ENCODE measurements at regions not wholly inside any gene's neighbourhood (a gene's known extent, or its start where the extent isn't known, plus 50 kb on each side); places are given as distances from the start of the nearest gene placed in this dataset.
"Not testable (repeated sequence)": the region's sequence is repeated elsewhere in the genome, so short reads cannot be mapped to it uniquely, and the experiment has no call there.

- no peaks in the 10 kb centered on the region for H3K4me1 Mint-ChIP-seq
- no peak overlapping the region for H3K4me3 Mint-ChIP-seq
- H3K36me3 Mint-ChIP-seq, result no peaks in the 10 kb centered on the region
- H3K9me3 Mint-ChIP-seq, result no peaks in the 10 kb centered on the region
- no peak overlapping the region for H3K27ac Mint-ChIP-seq
- ATAC-seq (replicated peaks) (no peak), DNase-seq (no peak)
- H3K27me3 Mint-ChIP-seq, result peaks cover 0 to 4% of the 10 kb centered on the region in 2 donors
These were observed 150.9 kb upstream of the SLC35G4 start for GRCh38 chr18:11458447-11458846.

GRCh38 chr18:11457853-11458252, 151.5 kb upstream of the SLC35G4 start:
- not testable (repeated sequence) for DNase-seq; H3K4me1 Mint-ChIP-seq; H3K27ac Mint-ChIP-seq; H3K4me3 Mint-ChIP-seq; ATAC-seq (replicated peaks); H3K27me3 Mint-ChIP-seq; H3K36me3 Mint-ChIP-seq; H3K9me3 Mint-ChIP-seq

- no peaks in the 10 kb centered on the region for H3K36me3 Mint-ChIP-seq
- no peak overlapping the region for H3K27ac Mint-ChIP-seq
- ATAC-seq (replicated peaks), result no peak
These were observed 155.4 kb upstream of the SLC35G4 start for GRCh38 chr18:11454040-11454439.

GRCh38 chr18:11444169-11444568, 165.2 kb upstream of the SLC35G4 start:
- not testable (repeated sequence) for H3K4me3 Mint-ChIP-seq; H3K36me3 Mint-ChIP-seq; H3K4me1 Mint-ChIP-seq; ATAC-seq (replicated peaks); DNase-seq; H3K27ac Mint-ChIP-seq
- H3K9me3 Mint-ChIP-seq, result peaks cover 0 to 12% of the 10 kb centered on the region in 2 donors
- peaks cover 0 to 11% of the 10 kb centered on the region in 2 donors for H3K27me3 Mint-ChIP-seq

More at GRCh38 chr18:11454040-11454439, 155.4 kb upstream of the SLC35G4 start:
- Mint-ChIP-seq H3K9me3 (peaks cover 0 to 4% of the 10 kb centered on the region in 2 donors), H3K4me1 (no peaks in the 10 kb centered on the region), H3K27me3 (peaks cover 5 to 22% of the 10 kb centered on the region in 2 donors), H3K4me3 (no peak overlapping the region)
- no peak for DNase-seq

- Mint-ChIP-seq H3K4me1 (no peaks in the 10 kb centered on the region), H3K27ac (no peak overlapping the region), H3K36me3 (no peaks in the 10 kb centered on the region), H3K4me3 (no peak overlapping the region), H3K27me3 (peaks cover 5 to 6% of the 10 kb centered on the region in 2 donors), H3K9me3 (peaks cover 0 to 2% of the 10 kb centered on the region in 2 donors)
- ATAC-seq (replicated peaks), result no peak
- DNase-seq, result no peak
These were observed 172.3 kb upstream of the SLC35G4 start for GRCh38 chr18:11437046-11437445.

GRCh38 chr18:11432360-11432811, 177.0 kb upstream of the SLC35G4 start:
- peaks cover 0 to 2% of the 10 kb centered on the region in 2 donors for H3K9me3 Mint-ChIP-seq
- no peaks in the 10 kb centered on the region for H3K36me3 Mint-ChIP-seq
- no peak overlapping the region for H3K27ac Mint-ChIP-seq
- no peaks in the 10 kb centered on the region for H3K4me1 Mint-ChIP-seq
- ATAC-seq (replicated peaks) (no peak), DNase-seq (no peak)
- no peak overlapping the region for H3K4me3 Mint-ChIP-seq
- H3K27me3 Mint-ChIP-seq, result peaks cover 5 to 11% of the 10 kb centered on the region in 2 donors

GRCh38 chr18:11429876-11430275, 179.5 kb upstream of the SLC35G4 start:
- no peak overlapping the region for H3K4me3 Mint-ChIP-seq
- H3K27me3 Mint-ChIP-seq, result peaks cover 5% of the 10 kb centered on the region in 2 donors
- ATAC-seq (replicated peaks) (no peak), DNase-seq (no peak)
- H3K4me1 Mint-ChIP-seq, result no peaks in the 10 kb centered on the region
- no peak overlapping the region for H3K27ac Mint-ChIP-seq
- H3K9me3 Mint-ChIP-seq, result peaks cover 2 to 3% of the 10 kb centered on the region in 2 donors
- no peaks in the 10 kb centered on the region for H3K36me3 Mint-ChIP-seq

- no peaks in the 10 kb centered on the region for H3K27me3 Mint-ChIP-seq
- ATAC-seq (replicated peaks) (no peak), DNase-seq (no peak)
- no peak overlapping the region for H3K27ac Mint-ChIP-seq
- H3K9me3 Mint-ChIP-seq, result peaks cover 3 to 10% of the 10 kb centered on the region in 2 donors
- H3K4me1 Mint-ChIP-seq, result no peaks in the 10 kb centered on the region
- H3K36me3 Mint-ChIP-seq, result no peaks in the 10 kb centered on the region
- no peak overlapping the region for H3K4me3 Mint-ChIP-seq
These were observed 184.2 kb upstream of the SLC35G4 start for GRCh38 chr18:11425211-11425610.

- Mint-ChIP-seq H3K27ac (no peak overlapping the region), H3K4me3 (no peak overlapping the region), H3K9me3 (peaks cover 3 to 7% of the 10 kb centered on the region in 2 donors), H3K4me1 (no peaks in the 10 kb centered on the region), H3K36me3 (no peaks in the 10 kb centered on the region), H3K27me3 (no peaks in the 10 kb centered on the region)
- ATAC-seq (replicated peaks) (peak in 1 of 2 donors; percentile 36), DNase-seq (no peak)
These were observed 190.1 kb upstream of the SLC35G4 start for GRCh38 chr18:11419338-11419737.

GRCh38 chr18:11412811-11413210, 196.6 kb upstream of the SLC35G4 start:
- Mint-ChIP-seq H3K4me3 (no peak overlapping the region), H3K27ac (no peak overlapping the region), H3K36me3 (no peaks in the 10 kb centered on the region), H3K9me3 (no peaks in the 10 kb centered on the region), H3K27me3 (no peaks in the 10 kb centered on the region), H3K4me1 (no peaks in the 10 kb centered on the region)
- ATAC-seq (replicated peaks) (no peak), DNase-seq (no peak)

GRCh38 chr18:11411048-11411447, 198.3 kb upstream of the SLC35G4 start:
- no peaks in the 10 kb centered on the region for H3K36me3 Mint-ChIP-seq
- H3K27me3 Mint-ChIP-seq, result no peaks in the 10 kb centered on the region
- no peak overlapping the region for H3K4me3 Mint-ChIP-seq
- no peak for DNase-seq
- no peak overlapping the region for H3K27ac Mint-ChIP-seq
- H3K9me3 Mint-ChIP-seq, result no peaks in the 10 kb centered on the region
- no peak for ATAC-seq (replicated peaks)
- H3K4me1 Mint-ChIP-seq, result no peaks in the 10 kb centered on the region

GRCh38 chr18:11408555-11409065, 200.8 kb upstream of the SLC35G4 start:
- ATAC-seq (replicated peaks) (no peak), DNase-seq (no peak)
- Mint-ChIP-seq H3K27ac (no peak overlapping the region), H3K4me3 (no peak overlapping the region), H3K9me3 (no peaks in the 10 kb centered on the region), H3K27me3 (no peaks in the 10 kb centered on the region), H3K36me3 (no peaks in the 10 kb centered on the region), H3K4me1 (no peaks in the 10 kb centered on the region)

GRCh38 chr18:11407940-11408339, 201.5 kb upstream of the SLC35G4 start:
- H3K4me1 Mint-ChIP-seq, result no peaks in the 10 kb centered on the region
- no peaks in the 10 kb centered on the region for H3K36me3 Mint-ChIP-seq
- no peaks in the 10 kb centered on the region for H3K27me3 Mint-ChIP-seq
- no peak overlapping the region for H3K4me3 Mint-ChIP-seq
- no peak for DNase-seq
- no peak for ATAC-seq (replicated peaks)
- H3K9me3 Mint-ChIP-seq, result no peaks in the 10 kb centered on the region
- H3K27ac Mint-ChIP-seq, result no peak overlapping the region

- no peaks in the 10 kb centered on the region for H3K9me3 Mint-ChIP-seq
- ATAC-seq (replicated peaks) (no peak), DNase-seq (no peak)
- H3K27ac Mint-ChIP-seq, result no peak overlapping the region
- no peaks in the 10 kb centered on the region for H3K36me3 Mint-ChIP-seq
- H3K4me1 Mint-ChIP-seq, result no peaks in the 10 kb centered on the region
- H3K4me3 Mint-ChIP-seq, result no peak overlapping the region
- H3K27me3 Mint-ChIP-seq, result peaks cover 0 to 4% of the 10 kb centered on the region in 2 donors
These were observed 203.6 kb upstream of the SLC35G4 start for GRCh38 chr18:11405804-11406203.

GRCh38 chr18:11400703-11401102, 208.7 kb upstream of the SLC35G4 start:
- no peak overlapping the region for H3K4me3 Mint-ChIP-seq
- ATAC-seq (replicated peaks) (no peak), DNase-seq (no peak)
- H3K4me1 Mint-ChIP-seq, result no peaks in the 10 kb centered on the region
- H3K27me3 Mint-ChIP-seq, result peaks cover 0 to 7% of the 10 kb centered on the region in 2 donors
- no peaks in the 10 kb centered on the region for H3K9me3 Mint-ChIP-seq
- H3K27ac Mint-ChIP-seq, result no peak overlapping the region
- H3K36me3 Mint-ChIP-seq, result no peaks in the 10 kb centered on the region

- Mint-ChIP-seq H3K27ac (no peak overlapping the region), H3K27me3 (peaks cover 8 to 15% of the 10 kb centered on the region in 2 donors), H3K36me3 (no peaks in the 10 kb centered on the region), H3K4me3 (no peak overlapping the region), H3K9me3 (no peaks in the 10 kb centered on the region), H3K4me1 (no peaks in the 10 kb centered on the region)
- ATAC-seq (replicated peaks) (no peak), DNase-seq (no peak)
These were observed 210.8 kb upstream of the SLC35G4 start for GRCh38 chr18:11398625-11399024.

All from stimulated activated naive B cell treated with anti-CD40 and anti-IgM and Interleukin-4, amounts not matched to agents 10 μg/mL and 1 μg/mL and 100 μg/mL, for 72 hours (primary cell).